NCI-H510A (cell line): ENCODE measurements at regions not wholly inside any gene's neighbourhood (a gene's known extent, or its start where the extent isn't known, plus 50 kb on each side); places are given as distances from the start of the nearest gene placed in this dataset.

ENCODE experiments used
- DNase-seq: peaks from one replicate; lab custom pipeline; 2025; lab: John Stamatoyannopoulos, UW

DNA sequence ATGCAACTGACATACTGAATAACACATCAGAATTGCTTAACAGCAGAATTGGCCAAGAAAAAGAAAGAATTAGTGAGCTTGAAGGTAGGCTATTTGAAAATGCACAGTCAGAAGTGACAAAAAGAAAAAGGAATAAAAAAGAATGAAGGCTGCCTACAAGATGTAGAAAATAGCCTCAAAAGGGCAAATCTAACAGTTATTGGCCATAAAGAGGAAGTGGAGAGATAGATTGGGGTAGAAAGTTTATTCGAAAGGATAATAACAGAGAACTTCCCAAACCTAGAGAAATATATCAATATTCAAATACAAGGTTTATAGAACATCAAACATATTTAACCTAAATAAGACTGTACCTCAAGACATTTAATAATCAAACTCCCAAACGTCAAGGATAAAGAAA, 67.5 kb downstream of the ATP6V1G3 start:
- no peak for DNase-seq

DNA sequence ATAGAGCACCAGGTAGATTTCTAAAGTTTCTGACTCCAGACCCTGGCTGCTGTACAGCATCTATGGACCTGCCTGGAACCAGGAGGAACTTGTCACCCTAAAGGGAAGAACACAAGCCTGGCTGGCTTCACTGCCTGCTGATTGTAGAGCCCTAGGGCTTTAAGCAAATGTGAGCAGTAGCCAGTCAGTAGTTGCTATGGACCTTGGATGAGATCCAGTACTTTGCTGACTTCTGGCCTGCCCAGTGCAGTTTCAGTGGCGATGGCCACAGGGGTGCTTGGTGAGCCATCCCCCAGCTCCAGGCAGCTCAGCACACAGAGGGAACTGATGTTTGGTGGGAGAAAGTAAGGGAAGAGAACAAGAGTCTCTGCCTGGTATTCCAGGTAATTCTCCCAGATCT, 68.4 kb downstream of the ATP6V1G3 start:
- no peak for DNase-seq

DNA sequence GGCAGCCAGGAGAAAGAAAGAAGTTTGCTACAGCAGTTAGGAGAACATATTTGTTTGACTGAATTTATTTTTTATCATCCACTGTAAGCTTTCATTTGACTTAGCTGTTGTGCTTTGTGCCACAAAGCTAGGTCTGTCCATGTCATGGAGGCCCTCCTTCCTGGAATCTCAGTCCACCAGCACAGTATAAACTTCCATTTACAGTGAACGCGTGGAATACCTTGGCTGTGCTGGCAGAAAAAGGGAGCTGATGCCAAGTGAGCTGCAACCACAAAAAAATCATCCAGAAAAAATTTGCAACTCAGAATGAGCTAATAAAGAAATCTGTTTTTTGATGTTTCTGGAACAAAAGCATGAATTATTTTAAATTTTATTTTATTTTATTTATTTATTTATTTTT, 72.6 kb downstream of the ATP6V1G3 start:
- no peak for DNase-seq

DNA sequence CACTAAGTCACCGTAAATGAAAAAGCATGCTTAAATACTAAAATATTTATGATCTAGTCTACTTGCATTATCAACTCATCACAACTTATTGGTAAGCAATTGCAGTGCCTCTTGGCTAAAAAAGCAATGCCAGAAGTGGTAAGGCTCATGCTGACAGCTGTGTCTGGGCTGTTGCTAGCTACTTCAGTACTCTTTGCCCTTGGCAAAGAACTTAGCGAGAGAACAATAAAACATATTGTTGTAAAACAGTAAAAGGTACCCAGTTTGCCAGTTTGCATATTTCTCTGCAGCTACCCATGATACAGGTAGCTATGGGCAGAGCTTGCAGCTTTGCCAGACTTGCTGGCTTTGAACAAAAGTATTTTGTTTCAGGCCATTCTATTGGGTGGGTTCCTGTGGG, 73.1 kb downstream of the ATP6V1G3 start:
- no peak for DNase-seq

DNA sequence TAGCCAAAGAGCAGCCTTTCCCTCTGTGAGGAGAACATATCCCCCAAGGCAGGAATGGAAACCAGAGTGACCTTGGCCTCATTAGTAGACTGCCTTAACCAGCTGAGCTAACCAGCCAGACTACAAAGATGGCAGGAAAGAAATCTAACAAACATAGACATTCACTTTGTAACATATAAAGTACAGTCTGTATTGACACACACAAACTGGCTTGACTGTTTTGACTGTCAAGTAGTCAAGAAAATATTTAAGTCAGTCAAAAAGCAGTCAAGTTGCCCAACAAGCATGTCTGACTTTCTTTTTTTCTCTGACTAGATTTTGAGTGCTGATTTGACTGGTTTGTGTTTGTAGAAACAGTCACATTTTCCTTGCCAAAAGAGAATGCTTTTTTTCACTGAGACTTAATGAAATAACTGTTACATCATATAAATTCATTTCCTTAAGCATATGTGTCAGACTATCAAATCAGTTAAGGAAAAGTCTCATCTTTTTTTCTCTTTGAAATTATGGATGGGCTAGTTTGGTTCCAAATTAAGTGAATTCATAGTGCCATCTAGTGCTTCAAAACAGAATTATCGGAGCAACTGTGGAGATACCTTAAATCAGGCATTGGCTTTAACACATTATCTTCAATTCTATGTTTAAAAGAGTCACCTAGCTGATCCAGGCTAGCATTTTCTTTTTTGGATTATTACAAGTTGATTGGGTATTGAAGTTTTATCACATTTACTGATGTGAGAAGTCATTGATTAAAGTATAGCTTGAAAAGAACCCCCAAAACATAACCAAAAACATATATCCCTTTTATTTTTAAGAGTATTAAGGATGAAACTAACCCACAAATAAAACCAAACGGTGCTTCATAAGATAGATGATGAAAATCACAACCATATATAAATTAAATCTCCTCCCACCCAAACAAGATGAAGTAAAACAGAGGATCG, 75.0 kb downstream of the ATP6V1G3 start:
- peak; percentile 4 for DNase-seq

DNA sequence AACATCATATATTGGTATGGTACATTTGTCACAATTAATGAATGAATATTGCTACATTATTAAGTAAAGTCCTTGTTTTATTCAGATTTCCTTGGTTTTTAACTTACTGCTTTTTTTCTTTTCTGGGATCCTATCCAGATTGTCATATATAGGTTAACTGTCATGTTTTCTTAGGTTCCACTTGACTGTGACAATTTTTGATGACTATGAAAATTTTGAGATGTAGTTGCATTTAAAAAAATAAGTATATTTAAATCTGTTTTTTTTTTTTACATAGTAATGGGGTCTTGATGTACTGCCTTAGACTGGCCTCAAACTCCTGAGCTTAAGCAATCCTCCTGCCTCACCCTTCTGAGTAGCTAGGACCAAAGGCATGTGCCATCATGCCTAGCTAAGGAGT, 76.8 kb downstream of the ATP6V1G3 start:
- no peak for DNase-seq

DNA sequence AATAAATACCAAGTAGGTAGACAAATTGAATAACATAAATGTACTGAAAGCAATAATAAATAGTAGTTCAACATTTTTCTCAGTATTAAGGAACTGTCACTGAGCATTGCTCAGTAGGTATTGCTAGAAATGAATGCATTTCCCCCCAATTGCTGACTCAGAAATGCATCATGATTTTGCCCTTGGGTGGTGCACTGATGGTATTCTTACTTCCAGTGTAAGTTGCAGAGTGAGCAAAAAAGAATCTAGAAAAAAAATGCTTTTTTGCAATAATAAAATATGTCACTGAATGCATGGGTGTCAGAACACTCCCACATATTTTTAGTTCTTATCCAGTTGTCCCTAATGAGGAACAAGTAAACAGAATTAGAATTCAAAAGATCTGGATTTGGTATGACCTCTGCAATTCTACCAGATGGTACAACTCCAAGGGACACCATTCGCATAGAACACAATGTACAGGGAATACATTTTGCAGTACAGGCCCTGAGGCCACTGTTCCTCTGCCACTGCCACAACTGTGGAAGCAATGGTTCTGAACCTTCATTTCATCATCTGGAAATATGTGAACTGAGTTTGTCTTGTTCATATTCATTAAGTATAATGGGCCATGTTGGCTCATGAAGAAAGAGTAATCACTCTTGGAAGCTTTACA, 78.0 kb downstream of the ATP6V1G3 start:
- no peak for DNase-seq

DNA sequence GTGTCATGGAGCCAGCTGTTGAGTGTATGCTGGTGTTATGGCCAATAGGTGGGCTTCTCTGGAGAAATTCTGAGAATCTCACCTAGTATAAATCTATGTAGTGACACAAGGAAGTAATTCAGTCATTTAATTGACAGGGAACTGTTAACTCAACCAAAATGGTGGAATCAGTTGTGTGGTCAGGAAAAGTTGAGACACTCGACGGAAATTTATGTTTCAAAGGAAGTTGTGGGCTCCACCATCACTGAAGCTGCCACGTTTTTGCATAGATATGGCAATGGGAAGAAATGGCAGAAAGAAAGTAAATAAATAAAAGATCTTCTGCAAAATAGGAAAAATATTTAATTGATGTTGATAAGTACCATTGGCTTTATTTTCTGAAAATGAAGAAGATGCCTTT, 84.5 kb downstream of the ATP6V1G3 start:
- no peak for DNase-seq

DNA sequence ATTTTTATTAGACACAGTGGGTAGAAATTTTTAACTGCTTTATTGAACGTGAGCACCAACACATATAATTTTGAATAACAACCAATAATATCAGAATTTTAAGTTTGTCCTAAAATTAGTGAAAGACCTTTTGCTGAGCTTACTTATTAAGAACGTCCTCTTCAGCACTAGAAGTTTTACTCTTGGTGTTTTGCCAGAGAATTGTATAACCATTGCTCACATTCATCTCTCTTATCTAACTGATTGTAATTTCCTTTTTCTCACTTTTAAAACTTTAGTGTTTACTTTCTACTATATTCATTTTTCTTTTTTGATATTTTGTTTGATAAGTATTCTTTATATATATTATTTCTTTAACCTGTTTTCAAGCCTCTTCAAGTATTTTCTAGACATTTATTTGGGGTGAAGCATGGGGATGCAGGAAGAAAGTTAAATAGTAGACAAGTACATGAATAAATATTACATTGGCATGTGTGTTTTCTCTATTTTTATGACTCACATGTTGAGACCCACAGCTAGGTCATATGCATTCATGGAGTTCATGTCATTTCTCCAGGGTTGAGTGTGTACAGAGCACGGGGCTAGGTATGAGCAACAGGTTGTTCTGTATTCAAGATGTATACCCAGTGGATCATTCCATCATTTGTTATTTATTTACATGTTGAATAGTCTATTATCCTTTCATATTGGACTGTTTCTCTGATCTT, 90.6 kb downstream of the ATP6V1G3 start:
- no peak for DNase-seq

DNA sequence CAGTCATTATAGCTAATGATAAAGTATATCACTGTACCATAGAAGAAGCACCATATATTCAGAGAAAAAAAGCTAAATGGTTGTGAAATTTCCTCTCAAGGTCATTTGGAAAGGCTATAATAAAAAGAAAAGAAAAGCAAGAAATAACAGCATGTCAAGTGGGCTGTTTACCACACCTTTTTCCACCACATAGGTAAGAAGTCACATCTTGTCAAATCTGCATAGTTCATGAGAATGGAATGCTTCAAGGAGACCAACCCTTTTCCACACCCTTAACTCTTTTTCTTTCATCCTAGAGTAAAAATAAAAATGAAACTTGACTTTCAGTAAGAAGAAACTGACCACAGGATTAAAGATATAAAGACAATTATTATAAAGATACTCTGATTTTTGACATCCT, 91.2 kb downstream of the ATP6V1G3 start:
- no peak for DNase-seq

DNA sequence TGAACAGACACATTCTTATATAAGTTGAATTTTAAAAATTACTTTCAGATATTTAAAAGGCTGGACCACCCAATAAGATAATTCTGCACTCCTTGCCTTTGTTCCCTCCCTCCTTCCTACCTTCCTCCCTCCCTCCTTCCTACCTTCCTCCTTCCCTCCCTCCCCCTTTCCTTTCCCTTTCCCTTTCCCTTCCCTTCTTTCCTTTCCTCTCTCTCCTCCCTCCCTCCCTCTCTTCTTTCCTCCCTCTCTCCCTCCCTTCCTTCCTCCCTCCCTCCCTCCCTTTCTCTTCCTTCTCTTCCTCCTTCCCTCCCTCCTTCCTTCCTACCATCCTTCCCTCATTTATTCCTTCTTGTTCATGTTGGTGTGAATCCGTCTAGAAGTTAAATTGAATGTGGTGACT, 93.0 kb downstream of the ATP6V1G3 start:
- DNase-seq, result no peak

DNA sequence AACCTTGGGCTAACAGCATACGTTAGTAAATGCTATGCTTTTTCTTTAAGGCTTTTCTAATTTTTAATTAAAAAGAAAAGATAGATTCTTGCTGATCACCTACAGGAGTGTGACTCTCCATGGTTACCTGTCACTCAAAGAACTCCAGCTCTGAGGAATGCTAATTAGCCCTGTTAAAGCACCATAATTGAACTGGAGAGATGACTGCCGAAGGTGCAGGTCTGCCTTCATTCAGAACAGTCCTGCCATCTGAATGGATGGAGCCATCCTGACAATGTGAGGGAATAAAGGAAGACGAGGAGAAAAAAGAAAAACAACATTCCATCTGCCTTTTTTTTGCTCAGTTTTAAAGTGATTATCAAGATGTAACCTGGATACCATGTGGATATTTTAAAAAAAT, 94.6 kb downstream of the ATP6V1G3 start:
- DNase-seq, result no peak

DNA sequence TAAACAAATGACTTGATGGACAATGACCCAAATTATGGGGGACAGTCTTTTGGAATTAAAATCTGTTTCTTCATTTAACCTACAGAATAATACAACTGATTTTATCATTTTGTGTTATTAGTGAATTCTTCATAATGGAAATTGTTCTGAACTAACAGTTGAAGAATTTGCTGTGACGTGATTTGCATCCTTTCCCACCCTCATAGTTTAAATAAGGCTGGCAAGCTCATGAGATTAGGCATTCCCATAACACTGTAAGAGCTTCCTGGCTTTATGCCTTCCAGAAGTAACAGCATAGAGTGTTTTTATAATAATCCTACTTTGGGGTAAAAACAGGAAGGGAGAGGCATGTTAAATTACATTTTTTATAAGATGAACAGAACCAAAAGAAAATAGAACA, 95.7 kb downstream of the ATP6V1G3 start:
- no peak for DNase-seq

DNA sequence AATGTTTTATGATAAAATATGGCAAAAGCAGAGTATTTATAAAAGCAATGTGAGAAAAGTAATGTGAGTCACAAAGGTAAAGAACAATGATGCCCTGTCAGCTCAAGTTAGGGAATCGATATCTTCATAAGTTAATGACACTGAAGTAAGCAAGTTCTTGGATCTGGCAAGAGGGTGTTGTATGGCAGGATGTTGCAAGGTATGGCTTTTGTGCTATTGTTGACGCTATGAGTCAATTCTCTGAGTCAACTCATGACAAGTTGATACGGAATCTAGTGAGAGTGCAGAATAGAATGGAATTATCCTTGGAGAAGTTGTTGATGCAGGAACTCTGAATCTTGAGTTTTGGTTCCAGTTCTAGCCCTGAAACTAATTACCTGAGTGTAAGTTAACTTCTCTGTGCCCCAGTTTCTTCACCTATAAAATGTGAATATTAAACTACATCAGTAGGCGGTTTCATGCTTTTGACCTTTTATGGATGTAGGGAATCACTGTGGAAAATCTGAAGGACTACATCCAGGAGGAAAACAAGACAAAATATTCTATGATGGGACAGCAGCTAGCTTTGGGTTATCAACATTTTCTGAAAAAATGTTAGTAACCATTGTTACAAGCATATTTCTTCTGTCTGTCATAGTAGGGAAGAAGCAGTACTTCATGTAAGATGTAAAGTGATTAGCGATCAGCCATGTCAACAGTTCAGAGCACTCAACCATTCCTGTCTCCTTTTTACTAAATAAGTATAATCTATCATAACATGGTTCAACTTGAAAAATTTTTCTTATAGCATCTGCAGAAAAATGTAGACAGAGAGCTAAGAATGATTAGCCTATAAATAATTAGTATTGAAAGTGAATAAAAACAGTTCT, 96.9 kb downstream of the ATP6V1G3 start:
- no peak for DNase-seq

DNA sequence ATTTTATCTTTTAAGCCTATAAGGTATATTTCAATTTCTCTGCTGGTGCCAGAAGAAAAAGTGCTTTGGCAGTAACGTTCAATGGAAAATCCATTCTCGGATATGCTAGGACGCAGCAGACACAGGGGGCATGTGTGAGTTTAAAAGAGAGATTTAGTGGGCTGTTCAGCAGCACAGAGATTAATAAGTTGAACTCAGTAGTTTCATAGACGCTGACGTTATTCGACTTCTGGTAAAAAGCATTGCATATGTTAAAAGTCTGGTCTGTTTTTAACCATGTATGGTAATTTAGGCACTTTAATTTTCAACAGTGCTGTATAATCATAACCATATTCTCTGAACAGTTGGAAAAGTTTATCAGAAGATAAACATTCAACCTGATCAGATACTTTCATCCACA, 99.6 kb downstream of the ATP6V1G3 start:
- no peak for DNase-seq

DNA sequence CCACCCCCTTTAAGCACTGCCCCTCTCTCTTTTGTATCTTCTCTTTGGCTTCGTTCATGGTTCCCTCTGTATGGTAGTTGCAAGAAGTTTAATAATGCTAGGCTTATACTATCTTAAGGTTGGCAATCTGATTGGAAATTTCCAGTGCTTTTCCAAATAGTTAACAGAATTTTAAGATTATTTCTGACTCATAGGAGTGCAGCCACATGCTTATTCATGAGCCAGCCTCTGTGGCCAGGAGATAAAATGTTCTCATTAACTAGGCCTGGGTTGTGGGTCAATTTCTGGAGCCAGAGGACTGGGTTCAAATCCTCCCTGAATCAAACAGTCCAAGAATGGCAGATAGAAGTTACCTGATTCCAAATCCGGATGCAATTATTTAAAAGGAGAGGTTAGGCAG, 103.1 kb downstream of the ATP6V1G3 start:
- no peak for DNase-seq

DNA sequence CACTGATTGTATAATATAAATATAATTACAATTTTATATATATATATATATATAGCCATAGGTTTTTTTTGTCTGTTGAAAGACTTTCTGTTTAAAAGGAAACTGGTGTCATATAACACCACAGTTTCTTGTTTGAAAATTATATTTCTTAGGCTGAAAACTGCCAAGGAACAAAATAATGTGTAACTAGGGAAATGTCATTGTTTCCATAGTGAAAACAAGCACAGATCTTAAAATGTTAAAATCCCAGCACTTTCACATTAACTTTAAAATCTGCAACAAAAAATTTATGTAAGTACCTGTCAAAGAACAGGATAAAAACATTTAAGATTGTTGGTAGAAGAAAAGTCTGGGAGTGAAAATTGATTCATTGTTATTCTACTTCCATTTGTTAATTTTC, 104.2 kb downstream of the ATP6V1G3 start:
- no peak for DNase-seq

DNA sequence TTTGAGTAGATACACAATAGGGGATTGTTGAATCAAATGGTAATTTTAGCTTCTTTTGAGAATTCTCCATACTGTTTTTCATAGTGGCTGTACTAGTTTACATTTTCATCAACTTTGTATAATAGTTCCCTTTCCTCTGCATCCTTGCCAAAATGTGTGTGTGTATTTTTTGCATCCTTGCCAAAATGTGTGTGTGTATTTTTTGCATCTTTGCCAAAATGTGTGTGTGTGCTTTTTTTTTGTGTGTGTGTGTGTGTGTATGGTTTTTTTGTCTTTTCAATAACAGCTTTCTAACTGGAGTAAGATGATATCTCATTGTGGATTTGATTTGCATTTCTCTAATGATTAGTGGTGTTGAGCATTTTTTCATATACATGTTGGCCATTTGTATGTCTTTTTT, 105.4 kb downstream of the ATP6V1G3 start:
- DNase-seq, result no peak

DNA sequence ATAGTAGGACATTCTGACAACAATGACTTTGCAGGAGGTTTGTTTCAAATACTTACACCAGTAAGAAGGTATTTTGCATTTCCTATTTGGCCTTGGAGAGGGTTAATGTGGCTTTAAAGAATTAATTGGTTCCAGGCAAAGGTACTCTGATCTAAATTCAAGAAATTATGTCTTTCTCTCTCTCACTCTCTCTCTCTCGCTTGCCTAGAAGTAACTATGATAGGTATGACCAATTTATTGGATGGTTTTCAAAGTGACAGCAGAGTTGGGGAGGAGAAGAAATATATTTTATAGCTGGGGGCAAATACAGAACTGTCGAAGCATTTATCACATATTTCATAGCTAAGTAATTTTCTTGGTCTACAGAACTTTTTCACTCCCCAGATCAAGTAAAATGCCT, 116.0 kb downstream of the ATP6V1G3 start:
- DNase-seq, result no peak

DNA sequence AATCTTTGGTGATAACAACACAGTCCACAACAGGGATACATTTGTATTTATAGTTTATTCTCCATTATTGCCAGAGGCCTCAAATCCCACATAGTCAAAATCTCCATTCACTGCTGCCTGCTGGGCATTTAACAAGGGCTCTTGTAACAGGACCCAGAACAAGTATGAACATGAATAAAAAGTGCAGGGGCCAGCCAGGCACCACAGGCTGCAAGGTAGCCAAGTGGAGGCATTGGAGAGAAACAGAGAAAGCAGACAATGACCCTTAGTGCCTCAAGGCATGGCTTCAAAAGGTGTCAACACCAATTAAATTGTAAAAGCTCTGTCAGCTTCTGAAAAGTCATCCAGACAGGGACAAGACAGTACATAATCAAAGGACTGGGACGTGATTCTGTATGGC, 116.8 kb downstream of the ATP6V1G3 start:
- no peak for DNase-seq

DNA sequence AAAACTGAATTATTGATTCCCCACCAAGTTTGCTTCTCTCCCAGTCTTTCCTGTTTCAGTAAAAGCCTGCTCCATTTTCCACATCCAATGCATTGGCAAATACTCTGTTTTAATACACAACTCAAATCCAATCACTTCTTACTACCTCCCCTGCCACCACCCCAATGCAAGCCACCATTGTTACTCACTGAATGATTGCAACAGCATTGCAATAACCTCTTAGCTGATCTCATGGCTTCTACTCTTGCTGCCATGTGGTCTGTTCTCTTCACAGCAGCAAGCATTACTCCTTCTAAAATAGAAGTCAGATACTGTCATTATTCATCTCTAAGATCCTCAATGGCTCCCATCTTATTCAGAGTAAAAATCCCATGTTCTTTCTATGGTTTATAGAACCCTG, 123.4 kb downstream of the ATP6V1G3 start:
- no peak for DNase-seq

DNA sequence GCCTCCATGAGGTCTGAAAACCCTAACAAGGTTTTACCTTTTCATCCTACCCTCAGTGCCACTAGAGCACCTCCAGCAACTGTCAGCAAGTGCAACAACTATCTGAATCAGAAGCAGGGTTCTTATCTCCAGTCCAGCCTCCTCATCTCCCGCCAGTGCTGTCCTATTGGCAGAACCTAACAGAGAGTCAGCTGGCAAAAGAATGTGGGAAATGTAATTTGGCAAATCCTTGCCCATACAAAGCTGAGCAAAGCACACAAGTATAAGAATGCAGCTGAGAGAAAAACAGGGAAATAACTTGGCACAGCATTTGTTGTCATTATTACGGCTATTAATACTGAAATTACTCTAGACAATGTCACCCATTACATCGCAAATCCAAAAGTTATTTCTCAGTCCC, 124.2 kb downstream of the ATP6V1G3 start:
- DNase-seq, result no peak
